Gastroesophageal sphincter (tissue), 4 donors: ENCODE measurements at regions not wholly inside any gene's neighbourhood (a gene's known extent, or its start where the extent isn't known, plus 50 kb on each side); places are given as distances from the start of the nearest gene placed in this dataset.

ENCODE experiments used
- ATAC-seq: fragments of 150-250 bp; one replicate; pipeline ENCODE4 v1.9.1; 2016; ENCODE audit warnings: mild to moderate bottlenecking, moderate library complexity
- H3K27ac ChIP-seq, 4 donors: fragments of 200-600 bp; sonication (generic) in 3 of 4; 1 replicate in 3 of 4; 2 replicates in 1 of 4; pipeline ENCODE4 v1.5.1; 2016 to 2019
- H3K27me3 ChIP-seq: fragments of 200-600 bp; sonication (generic); one replicate; pipeline ENCODE4 v1.5.1; 2019
- H3K36me3 ChIP-seq, 2 donors: fragments of 200-600 bp; sonication (generic); one replicate each; pipeline ENCODE4 v1.5.1; 2019; ENCODE audit warnings: control low read depth in 1 of 2
- H3K4me1 ChIP-seq, 3 donors: fragments of 200-600 bp; sonication (generic); 1 replicate in 2 of 3; 2 replicates in 1 of 3; pipeline ENCODE4 v1.5.1; 2016 to 2019; ENCODE audit warnings: control low read depth in 2 of 3
- H3K4me3 ChIP-seq, 2 donors: fragments of 200-600 bp; sonication (generic); one replicate each; pipeline ENCODE4 v1.5.1; 2019; ENCODE audit warnings: mild to moderate bottlenecking in 1 of 2, moderate library complexity in 1 of 2
- H3K9me3 ChIP-seq, 3 donors: fragments of 200-600 bp; sonication (generic); one replicate each; pipeline ENCODE4 v1.5.1; 2017 to 2019; ENCODE audit warnings: control low read depth in 2 of 3
- CTCF ChIP-seq, 4 experiments: fragments of 200-600 bp in 2 of 4; fragments of 450-650 bp in 2 of 4; sonication (generic) in 1 of 4; IDR thresholded peaks; one replicate each; pipeline ENCODE4 v1.5.1; 2017 to 2019; ENCODE audit warnings: antibody characterized with exemption in 4 of 4, mild to moderate bottlenecking in 2 of 4, moderate library complexity in 2 of 4
- EP300 ChIP-seq: sonication (generic); formaldehyde crosslinking; IDR thresholded peaks from one replicate; pipeline ENCODE4 v1.6.1; 2017; ENCODE audit warnings: antibody characterized with exemption, mild to moderate bottlenecking
- POLR2A ChIP-seq, 2 donors: fragments of 450-650 bp; IDR thresholded peaks; one replicate each; pipeline ENCODE4 v1.6.1; 2017; ENCODE audit warnings: antibody characterized with exemption in 2 of 2, mild to moderate bottlenecking in 2 of 2, moderate library complexity in 1 of 2
- POLR2AphosphoS5 ChIP-seq: sonication (generic); formaldehyde crosslinking; IDR thresholded peaks from one replicate; pipeline ENCODE4 v1.6.1; 2017; ENCODE audit warnings: antibody characterized with exemption
- WGBS, 2 donors: methylation state at CpG; one replicate each; pipeline ENCODE4 v1.1.5; 2018; ENCODE audit warnings: low coverage in 1 of 2; 5-methylcytosine and 5-hydroxymethylcytosine counted together

- Histone ChIP-seq H3K27me3 (no peaks in the 10 kb centered on the region), H3K9me3 (no peaks in the 10 kb centered on the region), H3K36me3 (no peaks in the 10 kb centered on the region), H3K27ac (no peak overlapping the region), H3K4me3 (no peak overlapping the region), H3K4me1 (no peaks in the 10 kb centered on the region)
- ATAC-seq, result no peak
- no peak for TF ChIP-seq EP300
- TF ChIP-seq CTCF (IDR thresholded peaks at IDR 0.05), result no peak
- TF ChIP-seq POLR2A (IDR thresholded peaks at IDR 0.05), result no peak
- TF ChIP-seq POLR2AphosphoS5, result no peak
Measured at GRCh38 chr12:60263161-60263560, 667.3 kb downstream of the SLC16A7 start.

GRCh38 chr12:60263836-60264493, 668.1 kb downstream of the SLC16A7 start:
- WGBS, 2 donors, result 75 to 100% methylated on average over 1 to 2 of the region's 2 CpGs
- H3K36me3 ChIP-seq, result no peaks in the 10 kb centered on the region
- no peaks in the 10 kb centered on the region for H3K4me1 ChIP-seq
- no peaks in the 10 kb centered on the region for H3K9me3 ChIP-seq
- H3K27me3 ChIP-seq, result no peaks in the 10 kb centered on the region
- H3K4me3 ChIP-seq, result no peak overlapping the region
- TF ChIP-seq POLR2A (IDR thresholded peaks at IDR 0.05), result no peak
- no peak for TF ChIP-seq CTCF (IDR thresholded peaks at IDR 0.05)
- no peak for TF ChIP-seq POLR2AphosphoS5
- no peak for TF ChIP-seq EP300
- no peak for ATAC-seq
- no peak overlapping the region for H3K27ac ChIP-seq

GRCh38 chr12:60265741-60266140, 669.9 kb downstream of the SLC16A7 start:
- no peak overlapping the region for H3K4me3 ChIP-seq

GRCh38 chr12:60266381-60266852, 670.6 kb downstream of the SLC16A7 start:
- no peaks in the 10 kb centered on the region for H3K4me1 ChIP-seq
- H3K27me3 ChIP-seq, result no peaks in the 10 kb centered on the region
- TF ChIP-seq POLR2AphosphoS5 (no peak), CTCF (IDR thresholded peaks at IDR 0.05) (no peak), EP300 (no peak), POLR2A (IDR thresholded peaks at IDR 0.05) (no peak)
- no peaks in the 10 kb centered on the region for H3K9me3 ChIP-seq
- H3K4me3 ChIP-seq, result no peak overlapping the region
- no peaks in the 10 kb centered on the region for H3K36me3 ChIP-seq
- no peak for ATAC-seq
- 81 to 85% methylated on average over 3 to 4 of the region's 4 CpGs for WGBS, 2 donors
- H3K27ac ChIP-seq, result no peak overlapping the region

More at GRCh38 chr12:60265741-60266140, 669.9 kb downstream of the SLC16A7 start:
- TF ChIP-seq CTCF (IDR thresholded peaks at IDR 0.05) (no peak), POLR2AphosphoS5 (no peak)
- Histone ChIP-seq H3K27me3 (no peaks in the 10 kb centered on the region), H3K36me3 (no peaks in the 10 kb centered on the region), H3K27ac (no peak overlapping the region), H3K4me1 (no peaks in the 10 kb centered on the region), H3K9me3 (no peaks in the 10 kb centered on the region)
- 67 to 100% methylated on average over 1 of the region's 1 CpG for WGBS, 2 donors
- no peak for ATAC-seq

GRCh38 chr12:60269611-60270269, 673.9 kb downstream of the SLC16A7 start:
- Histone ChIP-seq H3K9me3 (no peaks in the 10 kb centered on the region), H3K27me3 (no peaks in the 10 kb centered on the region), H3K4me1 (no peaks in the 10 kb centered on the region), H3K36me3 (no peaks in the 10 kb centered on the region), H3K27ac (no peak overlapping the region), H3K4me3 (no peak overlapping the region)
- ATAC-seq, result peak; percentile 10
- WGBS, 2 donors, result 89 to 93% methylated on average over 3 to 6 of the region's 66 CpGs
- TF ChIP-seq EP300 (no peak), CTCF (IDR thresholded peaks at IDR 0.05) (no peak), POLR2A (IDR thresholded peaks at IDR 0.05) (no peak), POLR2AphosphoS5 (no peak)
